ENCODE measurements at regions not wholly inside any gene's neighbourhood (a gene's known extent, or its start where the extent isn't known, plus 50 kb on each side); places are given as distances from the start of the nearest gene placed in this dataset.

- no peak for DNase-seq (ENCODE audit: low spot score)
Measured at GRCh38 chr1:37128091-37128490, 93.8 kb upstream of the GRIK3 start.

GRCh38 chr1:37130221-37130948, 96.1 kb upstream of the GRIK3 start:
- no peak for DNase-seq (ENCODE audit: low spot score)

- no peak for DNase-seq (ENCODE audit: low spot score)
Measured at GRCh38 chr1:37131281-37131680, 97.0 kb upstream of the GRIK3 start.

- DNase-seq (ENCODE audit: low spot score): no peak
Measured at GRCh38 chr1:37133276-37134145, 99.2 kb upstream of the GRIK3 start.

- no peak for DNase-seq (ENCODE audit: low spot score)
Measured at GRCh38 chr1:37134599-37134998, 100.3 kb upstream of the GRIK3 start.

GRCh38 chr1:37135032-37135431, 100.7 kb upstream of the GRIK3 start:
- DNase-seq (ENCODE audit: low spot score): no peak

- DNase-seq (ENCODE audit: low spot score): no peak
Measured at GRCh38 chr1:37137014-37137413, 102.7 kb upstream of the GRIK3 start.

- DNase-seq (ENCODE audit: low spot score): no peak
Measured at GRCh38 chr1:37137601-37138000, 103.3 kb upstream of the GRIK3 start.

GRCh38 chr1:37143800-37144199, 109.5 kb upstream of the GRIK3 start:
- no peak for DNase-seq (ENCODE audit: low spot score)

- DNase-seq (ENCODE audit: low spot score): no peak
Measured at GRCh38 chr1:37146071-37146470, 111.8 kb upstream of the GRIK3 start.

- DNase-seq (ENCODE audit: low spot score): no peak
Measured at GRCh38 chr1:37147392-37147831, 113.1 kb upstream of the GRIK3 start.

- DNase-seq (ENCODE audit: low spot score): no peak
Measured at GRCh38 chr1:37147906-37148305, 113.6 kb upstream of the GRIK3 start.

- DNase-seq (ENCODE audit: low spot score): no peak
Measured at GRCh38 chr1:37148663-37149062, 114.3 kb upstream of the GRIK3 start.

- no peak for DNase-seq (ENCODE audit: low spot score)
Measured at GRCh38 chr1:37149296-37149695, 115.0 kb upstream of the GRIK3 start.

- no peak for DNase-seq (ENCODE audit: low spot score)
Measured at GRCh38 chr1:37150986-37151385, 116.7 kb upstream of the GRIK3 start.

GRCh38 chr1:37151789-37152188, 117.5 kb upstream of the GRIK3 start:
- DNase-seq (ENCODE audit: low spot score): no peak

GRCh38 chr1:37152491-37152890, 118.2 kb upstream of the GRIK3 start:
- no peak for DNase-seq (ENCODE audit: low spot score)

GRCh38 chr1:37153116-37154100, 119.1 kb upstream of the GRIK3 start:
- DNase-seq (ENCODE audit: low spot score): no peak

- DNase-seq (ENCODE audit: low spot score): no peak
Measured at GRCh38 chr1:37156646-37157045, 122.3 kb upstream of the GRIK3 start.

GRCh38 chr1:37157634-37158033, 123.3 kb upstream of the GRIK3 start:
- no peak for DNase-seq (ENCODE audit: low spot score)

- DNase-seq (ENCODE audit: low spot score): no peak
Measured at GRCh38 chr1:37158113-37158749, 123.9 kb upstream of the GRIK3 start.

Data from H4 (cell line).